ENCODE measurements at regions not wholly inside any gene's neighbourhood (a gene's known extent, or its start where the extent isn't known, plus 50 kb on each side); places are given as distances from the start of the nearest gene placed in this dataset.
A peak's percentile ranks its signal among the peaks of the same experiment; 100 is the strongest.

- H3K4me1 ChIP-seq (replicated peaks in 1 of 4; ENCODE audit: control insufficient read depth in 3 of 4, insufficient read depth in 4 of 4, low read length in 3 of 4), result no peaks in the 10 kb centered on the region
Measured at GRCh38 chr11:101321222-101321621, 191.6 kb upstream of the PGR start.

More at GRCh38 chr11:101321222-101321621, 191.6 kb upstream of the PGR start:
- TF ChIP-seq YY1 (IDR thresholded peaks at IDR 0.05; ENCODE audit: low read depth, low read length) (no peak), CTCF (IDR thresholded peaks at IDR 0.05; ENCODE audit: control extremely low read depth in 1 of 3, insufficient read depth in 1 of 3, low read depth in 1 of 3, low read length in 3 of 3) (peak; percentile 4 to 62 (median 31); a peak in 3 of 4 replicates), MAX (IDR thresholded peaks at IDR 0.05) (0 out of 2 replicates have a peak, but pooled peaks have one; percentile 10), RAD21 (IDR thresholded peaks at IDR 0.05 in 1 of 2, conservative IDR thresholded peaks at IDR 0.05 in 1 of 2; ENCODE audit: low read depth in 2 of 2, low read length in 2 of 2) (peak; percentile 6 to 21; a peak in 1 of 4 replicates)
- H3K9ac ChIP-seq (replicated peaks in 1 of 4; ENCODE audit: extremely low read depth in 1 of 4, low read depth in 3 of 4, low read length in 3 of 4), result no peak overlapping the region
- no peak overlapping the region for H3K4me3 ChIP-seq (ENCODE audit: extremely low read depth in 1 of 4, insufficient read depth in 2 of 4, low read depth in 3 of 4, low read length in 4 of 4)
- H2AFZ ChIP-seq (ENCODE audit: low read length), result peak overlapping the region; percentile 63; the same call in 1 of the 2 replicates
- H3K56ac ChIP-seq (replicated peaks; ENCODE audit: insufficient read length, low read depth, low read length), result no peak overlapping the region
- POLR2A ChIA-PET (ENCODE audit: partially characterized antibody), result no interaction called here
- no peaks in the 10 kb centered on the region for H3K79me2 ChIP-seq (ENCODE audit: control insufficient read depth in 1 of 2, insufficient read depth in 2 of 2, low read length in 2 of 2)
- no peak overlapping the region for H2BK12ac ChIP-seq (ENCODE audit: low read depth, low read length)
- no peaks in the 10 kb centered on the region for H3K36me3 ChIP-seq (ENCODE audit: control insufficient read depth in 2 of 4, insufficient read depth in 4 of 4, low read length in 3 of 4)
- no peak overlapping the region for H2AK5ac ChIP-seq (ENCODE audit: low read depth, low read length)
- no peak overlapping the region for H4K5ac ChIP-seq (ENCODE audit: insufficient read length, low read depth, low read length)
- peak overlapping the region; percentile 31; the same call in 1 of the 2 replicates for H2BK15ac ChIP-seq (ENCODE audit: low read length)
- H3K4me2 ChIP-seq (ENCODE audit: insufficient read depth in 1 of 2, low read depth in 2 of 2, low read length in 2 of 2), result no peak overlapping the region
- no peak overlapping the region for H2BK5ac ChIP-seq (ENCODE audit: low read depth, low read length)
- no peak overlapping the region for H2BK120ac ChIP-seq (replicated peaks; ENCODE audit: low read depth, low read length)
- H3K79me1 ChIP-seq (ENCODE audit: low read depth, low read length), result no peaks in the 10 kb centered on the region
- CTCF ChIA-PET (ENCODE audit: partially characterized antibody), result interaction anchor here (1.1 kb wide), 2 partner anchors 10 to 99 kb away, joined by 3 to 5 read pairs; no protein-coding TSS in a partner anchor
- no peaks in the 10 kb centered on the region for H3K9me3 ChIP-seq (ENCODE audit: insufficient read depth in 2 of 2, low read depth in 1 of 2, low read length in 1 of 2)
- H3K4ac ChIP-seq (replicated peaks; ENCODE audit: insufficient read length, low read depth, low read length), result no peak overlapping the region
- WGBS, 2 experiments (ENCODE audit: extremely low coverage in 1 of 2, insufficient coverage in 1 of 2, insufficient read length in 1 of 2, insufficient replicate concordance in 2 of 2, low coverage in 1 of 2, low lambda C conversion rate in 2 of 2, missing lambda C conversion rate in 1 of 2), result 86% methylated on average over 3 of the region's 3 CpGs; no CpG with 5 or more reads in 1 of the 2 experiments
- H3K23ac ChIP-seq (ENCODE audit: insufficient read length), result no peak overlapping the region
- no peaks in the 10 kb centered on the region for H4K20me1 ChIP-seq (replicated peaks in 1 of 2; ENCODE audit: control insufficient read depth in 1 of 2, insufficient read depth in 2 of 2, low read length in 2 of 2)
- DNase-seq (ENCODE audit: low read depth in 1 of 2, low spot score in 2 of 2) (no peak), FAIRE-seq (no peak)
- no peak overlapping the region for H3K27ac ChIP-seq (ENCODE audit: low read depth, low read length)
- H4K91ac ChIP-seq (replicated peaks; ENCODE audit: insufficient read length, low read length), result no peak overlapping the region
- H3K23me2 ChIP-seq (ENCODE audit: low read depth, low read length), result no peaks in the 10 kb centered on the region
- no peak overlapping the region for H4K8ac ChIP-seq (ENCODE audit: extremely low read depth, insufficient read depth, low read length)
- no peaks in the 10 kb centered on the region for H3K27me3 ChIP-seq (replicated peaks in 1 of 4; ENCODE audit: control insufficient read depth in 3 of 4, extremely low read depth in 1 of 4, insufficient read depth in 3 of 4, low read length in 3 of 4)
- no peak overlapping the region for H3K14ac ChIP-seq (ENCODE audit: insufficient read length)
- H2BK20ac ChIP-seq (ENCODE audit: low read length), result no peak overlapping the region
- H3K18ac ChIP-seq (ENCODE audit: extremely low read depth, low read length), result no peak overlapping the region
